ENCODE measurements at regions not wholly inside any gene's neighbourhood (a gene's known extent, or its start where the extent isn't known, plus 50 kb on each side); places are given as distances from the start of the nearest gene placed in this dataset.
"Not testable (repeated sequence)": the region's sequence is repeated elsewhere in the genome, so short reads cannot be mapped to it uniquely, and the experiment has no call there.

DNA sequence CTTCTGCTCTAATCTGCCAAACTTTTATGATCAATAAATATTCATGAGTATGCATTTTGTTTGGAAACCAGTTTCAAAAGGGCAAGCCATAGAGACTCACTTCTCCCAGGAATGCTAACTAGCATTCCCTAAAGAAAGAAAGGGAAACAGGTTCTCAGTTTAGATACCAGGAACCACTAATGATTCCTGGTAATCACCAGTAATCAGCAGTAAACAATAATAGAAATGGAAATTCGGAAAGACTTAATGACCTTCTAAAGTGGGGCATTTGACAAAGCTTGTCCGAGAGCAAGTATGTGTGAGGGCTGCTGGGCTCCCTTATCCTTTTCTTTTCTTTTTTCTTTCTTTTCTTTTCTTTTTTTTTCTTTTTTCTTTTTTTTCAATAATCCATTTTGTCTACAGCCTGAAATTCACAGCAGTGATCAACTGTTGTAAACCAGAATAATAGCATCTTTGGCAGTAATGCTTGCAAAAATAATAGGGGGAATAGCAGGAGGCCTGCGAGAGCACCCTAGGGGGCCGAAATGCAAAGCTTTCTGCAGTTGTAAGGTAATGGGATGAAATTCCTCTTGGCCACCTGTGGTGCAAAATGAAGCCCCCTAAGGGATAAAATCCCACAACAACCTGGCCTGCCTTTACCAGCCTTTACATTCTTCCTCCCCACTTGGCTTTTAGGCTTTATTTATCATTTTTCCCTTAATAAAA is 253.2 kb downstream of the ZPLD1 start:
- no peak for DNase-seq

DNA sequence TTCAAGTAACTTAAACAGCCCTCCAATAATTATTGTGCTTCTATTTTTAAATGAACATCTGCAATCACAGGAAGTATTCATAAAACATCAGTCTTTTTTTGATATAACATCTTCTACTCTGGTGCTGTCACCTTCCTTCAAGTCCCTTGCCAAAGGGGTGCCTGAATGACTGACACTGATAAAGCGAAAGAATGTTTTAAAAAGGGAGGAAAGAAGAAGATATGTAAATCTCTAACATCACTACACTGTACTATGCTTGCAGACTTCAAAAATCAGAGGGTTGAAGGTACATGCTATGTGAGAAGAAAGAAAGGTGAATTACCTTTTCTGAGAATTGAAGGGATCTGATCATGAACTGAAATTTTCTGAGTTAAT is 253.7 kb downstream of the ZPLD1 start:
- DNase-seq = no peak

DNA sequence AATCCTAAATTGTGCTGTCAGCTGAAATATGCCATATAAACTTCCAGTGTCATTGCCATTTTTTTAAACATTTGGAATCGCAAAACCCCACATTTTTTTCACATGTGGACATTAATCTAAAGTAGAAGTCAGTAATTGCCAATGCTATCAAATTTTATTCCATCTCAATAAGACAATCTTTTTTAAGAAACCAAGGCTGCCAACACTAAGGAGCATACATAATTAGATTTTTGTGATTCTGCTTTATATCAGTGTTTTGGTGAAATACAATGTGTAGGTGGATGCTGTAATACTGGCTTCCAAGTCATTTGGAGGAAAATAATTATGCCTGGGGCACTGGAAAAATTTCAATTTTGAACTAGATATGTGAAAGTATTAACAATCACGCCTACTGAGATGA is 256.7 kb downstream of the ZPLD1 start:
- no peak for DNase-seq

DNA sequence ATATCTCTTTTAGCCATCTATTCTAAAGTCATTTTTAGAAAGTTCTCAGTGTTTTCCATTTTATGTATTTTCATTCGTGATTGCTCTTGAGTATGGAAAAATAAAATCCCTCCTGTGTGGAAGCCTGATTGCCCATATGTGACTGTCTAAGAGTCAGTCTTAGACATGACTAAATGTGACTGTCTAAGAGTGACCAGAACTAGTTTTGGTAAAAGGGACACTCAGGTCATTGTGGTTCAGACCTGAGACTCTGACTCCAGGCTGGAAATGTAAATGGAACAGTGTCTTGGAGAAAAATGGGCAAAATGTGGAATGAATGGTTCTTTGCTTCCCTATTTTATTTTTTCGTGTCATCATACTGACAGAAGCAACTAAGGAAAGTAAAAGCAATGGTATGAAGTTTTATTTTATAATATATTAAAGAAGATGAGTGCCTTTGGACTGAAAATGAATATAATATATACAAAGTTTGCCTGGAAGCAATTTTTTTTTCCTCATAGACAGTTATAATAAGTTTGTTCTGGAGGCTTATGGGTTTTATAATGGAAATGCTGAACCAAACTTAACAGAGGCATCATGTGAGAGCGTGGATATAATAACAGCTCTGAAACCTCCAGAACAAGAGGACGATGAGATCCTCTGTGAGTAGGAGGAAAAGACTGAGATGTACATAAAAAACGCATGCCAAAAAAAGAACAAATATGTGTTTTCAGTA is 264.4 kb downstream of the ZPLD1 start:
- DNase-seq = no peak

DNA sequence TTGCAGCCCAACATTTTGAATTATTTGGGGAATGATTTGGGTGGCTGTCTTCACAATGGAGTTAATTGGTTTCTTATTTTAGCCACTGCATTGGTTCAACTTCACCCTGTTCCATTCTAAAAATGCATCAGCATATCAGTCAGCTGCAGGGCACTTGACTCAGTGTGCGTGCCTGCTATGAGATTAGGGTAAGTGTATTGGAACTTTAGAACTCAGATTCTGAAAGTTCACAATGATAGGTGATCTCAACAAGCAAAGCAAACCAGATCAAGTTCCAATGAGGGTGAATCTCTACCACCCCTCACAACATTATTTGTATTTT is 265.0 kb downstream of the ZPLD1 start:
- DNase-seq = no peak

DNA sequence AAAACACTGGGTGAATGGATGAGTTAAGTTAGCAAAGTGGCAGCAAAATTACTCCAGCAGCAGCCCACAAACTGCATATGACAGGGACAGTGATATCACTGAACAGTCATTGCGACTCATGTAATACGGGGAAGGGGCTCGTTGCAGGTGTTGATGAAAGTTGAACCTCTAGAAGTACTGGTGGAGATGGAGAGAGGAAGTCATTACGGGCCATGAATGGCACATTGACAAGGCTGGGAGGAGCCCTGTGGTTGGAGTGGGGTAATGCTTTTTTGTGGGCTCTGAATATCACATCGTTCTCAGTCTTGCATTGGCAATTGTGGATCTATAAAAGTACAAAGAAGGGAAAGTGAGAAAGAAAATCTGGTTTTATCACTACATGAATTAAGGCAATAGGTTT is 278.1 kb downstream of the ZPLD1 start:
- DNase-seq = no peak

DNA sequence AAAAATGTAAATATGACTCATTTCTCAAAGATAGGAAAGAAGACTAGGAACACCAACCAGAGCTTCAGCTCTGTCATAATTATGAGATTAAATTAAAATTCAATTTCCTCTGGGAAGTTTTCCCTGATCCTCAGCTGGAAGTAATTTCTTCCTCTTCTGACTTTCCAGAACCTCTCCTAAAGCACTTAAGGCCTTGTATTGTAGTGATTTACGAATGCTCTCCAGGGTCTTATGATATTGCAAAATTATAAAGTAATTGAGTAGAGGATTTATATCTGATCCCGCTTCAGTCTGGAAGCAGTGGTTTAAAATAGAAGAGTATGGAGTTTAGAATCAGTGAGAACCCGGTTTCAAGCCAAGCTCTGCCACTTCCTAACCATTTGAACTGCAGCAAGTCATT is 279.8 kb downstream of the ZPLD1 start:
- no peak for DNase-seq

DNA sequence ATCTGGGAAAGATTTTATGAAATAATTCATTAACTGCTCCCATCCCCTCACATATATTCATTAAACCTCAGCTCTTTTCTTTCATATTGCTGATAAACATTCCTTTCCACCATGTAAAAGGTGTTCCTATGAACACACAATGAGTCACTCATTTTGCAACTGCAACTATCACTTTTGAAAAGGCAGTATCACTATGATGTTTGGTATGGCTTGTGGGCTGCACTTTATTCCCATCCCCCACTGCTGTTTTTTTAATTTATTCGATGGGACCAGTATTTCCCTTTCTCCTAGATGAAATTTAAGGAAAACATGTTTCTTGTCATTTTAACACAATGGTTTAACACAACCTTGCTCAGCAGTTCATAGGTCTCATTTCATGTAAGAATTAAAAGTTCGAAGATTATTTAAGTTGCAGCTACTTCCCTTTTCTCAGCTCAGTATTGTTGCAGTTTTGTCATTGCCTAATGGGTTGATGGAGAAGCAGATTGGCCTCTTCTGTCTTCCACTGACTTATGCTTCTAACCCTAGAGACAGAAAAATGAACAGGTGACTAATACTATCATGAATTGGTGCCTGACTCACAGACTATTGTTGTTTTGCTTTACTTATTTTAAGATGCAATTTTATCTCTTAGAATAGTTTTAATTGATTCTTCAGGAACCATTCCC is 280.3 kb downstream of the ZPLD1 start:
- no peak for DNase-seq

DNA sequence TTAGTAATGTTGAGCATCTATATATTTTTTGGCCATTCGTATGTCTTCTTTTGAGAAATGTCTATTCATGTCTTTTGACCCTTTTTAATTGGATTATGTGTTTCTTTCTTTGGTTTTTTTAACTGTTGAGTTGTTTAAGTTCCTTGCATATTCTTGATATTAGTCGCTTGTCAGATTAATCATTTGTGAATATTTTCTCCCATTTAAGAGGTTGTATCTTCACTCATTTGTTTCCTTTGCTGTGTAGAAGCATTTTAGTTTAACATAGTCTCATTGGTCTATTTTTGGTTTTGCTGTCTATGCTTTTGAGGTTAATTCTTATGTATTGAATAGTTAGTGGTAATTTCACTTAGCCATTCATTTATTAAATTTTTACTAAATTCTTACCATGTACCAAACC is 283.8 kb downstream of the ZPLD1 start:
- no peak for DNase-seq

DNA sequence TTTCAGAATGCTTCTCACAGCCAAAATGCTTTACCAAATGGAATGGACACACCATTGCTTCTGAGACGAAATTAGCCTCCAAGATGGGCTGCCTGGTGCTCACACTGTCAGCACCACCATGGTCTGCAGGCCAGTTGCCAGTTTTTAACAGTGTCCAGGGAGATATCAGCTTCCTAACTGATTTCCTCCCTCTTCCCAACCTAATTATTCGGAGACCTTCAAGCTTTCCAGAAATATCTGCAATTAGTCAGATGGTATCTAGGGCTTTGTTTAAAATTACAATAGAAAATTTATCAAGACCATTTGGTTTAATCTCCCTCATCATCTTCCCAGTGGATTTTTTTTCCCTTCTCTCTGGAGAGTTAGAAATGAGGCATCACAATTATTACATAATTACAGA is 287.5 kb downstream of the ZPLD1 start:
- DNase-seq = no peak

DNA sequence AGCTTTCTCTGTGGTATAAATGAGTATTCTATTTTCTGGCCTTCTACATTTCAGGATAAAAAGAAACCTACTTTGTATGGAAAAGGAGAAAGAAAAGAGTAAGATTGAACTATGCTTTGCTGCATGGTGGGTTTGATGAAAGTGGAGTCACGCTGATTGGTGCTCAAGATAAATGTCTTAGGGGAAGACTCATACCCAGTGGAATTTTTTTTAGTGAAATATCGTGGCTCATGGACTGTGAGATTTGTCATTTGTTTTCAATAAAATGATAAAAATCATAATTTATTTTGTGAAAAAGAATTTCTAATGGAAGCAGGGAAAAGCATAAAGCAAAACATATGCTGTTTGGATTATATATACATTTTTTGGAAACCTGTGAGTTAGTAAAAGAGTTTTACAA is 292.5 kb downstream of the ZPLD1 start:
- DNase-seq = no peak

DNA sequence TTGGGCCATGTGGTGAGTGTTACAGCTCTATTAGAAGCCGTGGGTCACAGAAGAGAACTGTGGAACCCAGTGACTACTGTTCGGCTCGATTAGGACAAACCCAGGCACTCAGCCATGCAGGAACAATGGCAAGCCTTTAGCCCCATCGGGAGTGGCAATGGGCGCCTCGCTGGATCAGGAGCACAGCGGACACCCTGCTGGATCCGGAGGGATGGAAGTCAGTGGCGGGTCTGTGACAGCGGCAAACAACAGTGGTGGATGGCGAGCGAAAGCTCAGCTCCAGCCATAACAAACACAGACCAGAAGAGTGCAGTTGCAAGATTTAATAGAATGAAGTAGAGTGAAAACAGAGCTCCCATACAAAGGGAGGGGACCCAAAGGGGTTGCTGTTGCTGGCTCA is 297.8 kb downstream of the ZPLD1 start:
- DNase-seq = not testable (repeated sequence)

DNA sequence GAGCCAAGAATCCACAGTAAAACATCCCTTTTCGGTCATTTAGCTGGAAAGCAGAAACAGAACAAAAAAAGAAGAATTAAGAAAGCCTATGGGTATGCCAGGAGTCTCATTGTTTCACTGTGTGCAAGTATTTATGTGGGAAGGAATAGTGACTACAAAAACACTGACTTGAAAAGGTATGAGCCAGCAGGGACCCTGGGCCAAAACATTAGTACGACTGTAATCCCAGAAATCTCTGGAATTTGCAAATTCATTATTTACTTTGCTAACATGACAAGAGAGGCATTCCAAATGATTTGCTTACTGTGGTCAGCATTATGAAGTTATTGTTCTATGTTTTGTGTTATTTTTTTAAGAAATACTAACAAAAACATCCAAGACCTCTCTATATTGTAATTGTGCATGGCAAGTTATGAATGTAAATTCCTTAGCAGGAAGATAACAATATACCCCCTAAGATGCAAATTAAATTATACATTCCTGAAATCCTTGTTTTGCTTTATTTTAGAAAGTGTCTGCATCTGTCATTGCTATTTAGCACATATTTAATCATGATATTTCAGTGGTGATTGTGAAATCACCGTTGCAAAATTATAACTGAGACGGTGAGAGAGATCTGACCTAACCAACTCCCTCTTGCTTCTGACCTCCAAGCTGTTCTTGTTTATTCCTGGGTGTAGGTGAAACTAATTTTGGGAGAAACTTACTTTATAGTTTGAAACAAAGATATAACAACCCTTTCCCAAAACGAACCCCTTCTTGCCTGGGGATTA is 299.2 kb downstream of the ZPLD1 start:
- DNase-seq = no peak

DNA sequence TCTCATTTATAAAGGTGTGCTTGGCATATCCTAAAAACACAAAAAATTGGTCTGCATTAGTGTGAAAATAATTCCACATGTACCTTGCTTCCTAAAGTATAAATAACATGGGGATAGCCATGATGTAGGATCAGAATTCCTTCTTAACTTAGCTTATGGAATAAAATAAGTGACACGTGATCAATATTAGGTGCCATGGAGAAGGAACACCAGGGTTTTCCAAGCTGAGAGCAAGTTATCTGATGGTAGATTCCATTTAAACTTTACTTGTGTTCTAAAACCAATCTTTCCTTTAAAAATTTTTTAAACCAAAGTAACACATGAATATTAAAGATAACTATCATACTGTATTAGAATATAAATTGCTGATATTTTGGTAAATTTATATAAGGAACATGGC is 300.5 kb downstream of the ZPLD1 start:
- no peak for DNase-seq

DNA sequence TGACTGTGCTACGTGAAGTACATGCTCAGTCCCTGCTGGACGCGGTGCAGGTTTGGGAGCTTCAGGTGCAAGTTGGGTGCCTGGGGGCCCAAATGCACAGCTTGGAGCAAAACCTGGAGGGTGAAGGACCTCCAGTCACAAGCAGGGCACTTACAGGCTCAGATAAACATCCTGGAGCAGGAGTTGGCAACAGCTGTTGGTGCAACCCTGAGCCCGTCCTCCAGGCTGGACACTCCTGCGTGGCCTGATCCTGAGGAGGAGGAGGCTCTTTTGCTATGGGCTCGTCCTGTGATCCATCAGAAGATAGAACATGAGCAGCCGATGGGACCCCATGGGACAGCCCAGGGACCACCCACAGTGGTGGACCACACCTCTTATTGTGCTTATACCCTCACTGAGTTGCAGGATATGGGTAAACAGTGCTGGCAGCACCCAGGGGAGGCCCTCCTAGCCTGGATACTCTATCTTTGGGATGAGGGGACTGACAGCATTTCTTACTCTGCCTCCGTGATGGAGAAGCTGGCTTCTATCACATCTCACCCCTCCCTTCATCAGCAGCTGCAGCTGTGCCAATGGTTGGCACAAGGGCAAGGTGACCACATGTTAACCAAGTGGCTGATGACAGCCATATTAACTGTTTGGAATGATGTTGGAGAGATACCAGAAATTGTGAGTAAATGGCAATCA is 301.6 kb downstream of the ZPLD1 start:
- DNase-seq = no peak

DNA sequence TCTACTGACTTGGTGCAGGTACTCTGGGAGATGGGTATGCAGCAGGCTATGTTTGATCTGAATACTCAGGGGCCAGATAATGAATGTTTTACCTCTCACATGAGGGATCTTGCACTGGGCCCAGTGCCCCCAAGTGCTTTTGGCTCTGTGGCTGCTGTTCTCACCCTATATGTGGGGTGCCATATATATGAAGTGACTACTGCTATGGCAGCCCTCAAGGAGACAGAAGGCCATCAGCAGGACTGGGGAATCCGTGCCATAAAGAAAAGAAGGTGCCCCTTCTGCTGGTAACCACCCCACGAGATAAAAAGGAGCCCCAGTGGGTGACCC is 302.1 kb downstream of the ZPLD1 start:
- no peak for DNase-seq

DNA sequence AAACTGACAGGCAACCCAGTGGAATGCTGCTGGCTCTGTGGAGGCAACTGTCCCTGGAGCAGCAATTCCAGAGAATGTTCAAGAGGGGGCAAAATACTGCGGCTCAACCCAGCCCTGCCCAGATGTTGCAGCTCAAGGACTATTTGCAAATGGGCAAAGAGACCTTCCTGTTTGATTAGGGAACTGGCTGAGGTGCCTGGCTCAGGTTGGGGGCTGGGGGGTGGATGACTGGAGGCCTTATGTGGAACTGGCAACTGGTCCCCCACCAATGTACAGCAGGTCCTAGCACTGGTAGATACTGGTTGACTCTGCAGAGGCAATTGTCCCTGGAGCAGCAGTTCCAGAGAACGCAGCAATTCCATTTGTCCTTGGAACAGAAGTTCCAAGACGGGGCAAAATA is 302.5 kb downstream of the ZPLD1 start:
- DNase-seq = no peak

DNA sequence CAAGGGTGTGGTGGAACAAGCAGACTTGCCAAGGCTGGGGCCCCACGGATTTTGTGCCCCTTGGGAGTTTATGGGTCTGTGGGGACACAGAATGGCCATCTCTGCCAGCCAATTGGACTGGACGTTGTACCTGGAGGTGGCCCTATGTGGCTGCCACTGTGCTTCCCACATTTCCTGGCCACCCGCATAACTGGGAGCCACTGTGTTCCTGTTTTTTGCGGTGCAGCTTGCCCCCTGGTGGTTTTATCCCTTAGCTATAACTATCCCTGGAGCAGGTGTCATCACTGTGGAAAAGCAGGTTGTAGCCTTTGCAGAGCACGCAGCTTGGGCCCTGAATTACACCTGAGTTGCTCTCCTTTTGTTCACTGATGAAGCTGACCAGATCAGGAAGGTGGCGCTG is 306.3 kb downstream of the ZPLD1 start:
- no peak for DNase-seq

DNA sequence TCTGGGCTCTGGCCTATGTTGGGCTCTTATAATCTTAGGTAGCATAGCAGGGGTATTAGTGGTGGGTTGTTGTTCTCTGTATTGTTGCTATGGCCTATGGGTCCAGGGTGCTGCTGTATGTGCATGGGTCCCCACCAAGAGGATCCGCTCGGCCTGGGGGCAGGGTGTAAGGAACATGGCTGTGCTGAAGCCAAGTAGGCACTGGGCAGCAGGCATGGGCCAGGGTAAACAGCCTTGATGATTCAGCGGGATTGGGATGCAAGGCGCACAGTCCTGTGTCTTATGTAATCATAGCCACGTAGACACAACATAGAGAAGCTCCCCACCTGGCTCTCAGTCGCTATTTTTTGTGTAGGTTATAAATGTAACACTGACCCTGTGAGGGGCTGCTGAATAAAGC is 306.9 kb downstream of the ZPLD1 start:
- no peak for DNase-seq

DNA sequence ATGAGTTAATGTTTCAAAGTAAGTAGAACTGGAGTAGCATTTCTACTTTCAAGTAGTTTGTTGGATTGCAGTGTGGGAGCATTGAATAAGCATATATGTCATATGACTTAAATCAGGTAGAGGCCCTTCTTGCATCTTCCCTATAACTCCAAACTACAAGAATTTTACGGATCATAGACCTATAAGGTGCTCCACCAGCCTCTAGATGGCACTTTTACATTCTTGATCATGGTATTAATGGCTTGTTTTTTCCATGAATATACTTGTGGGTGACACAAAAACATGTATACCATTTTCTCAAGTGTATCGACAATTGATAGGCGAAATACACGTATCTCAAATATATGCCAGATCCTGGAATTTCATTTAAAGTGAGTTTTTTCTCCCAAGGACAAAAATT is 311.1 kb downstream of the ZPLD1 start:
- peak; percentile 41 for DNase-seq

DNA sequence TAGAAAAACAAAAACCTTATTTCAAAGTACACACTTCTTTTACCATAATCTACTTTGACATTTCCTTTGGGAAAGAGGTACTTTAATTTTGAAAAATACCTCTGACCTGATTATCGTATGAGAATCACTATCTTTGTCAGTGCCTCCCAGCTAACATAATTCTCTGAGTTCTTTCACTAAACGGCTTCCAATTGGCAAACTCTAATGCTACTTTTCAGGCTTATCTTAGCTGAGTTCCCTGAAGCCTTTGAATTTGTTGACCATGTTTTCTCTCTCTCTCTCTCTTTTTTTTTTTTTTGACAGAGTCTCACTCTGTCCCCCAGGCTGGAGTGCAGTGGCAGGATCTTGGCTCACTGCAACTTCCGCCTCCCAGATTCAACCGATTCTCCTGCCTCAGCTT is 312.8 kb downstream of the ZPLD1 start:
- DNase-seq = no peak

DNA sequence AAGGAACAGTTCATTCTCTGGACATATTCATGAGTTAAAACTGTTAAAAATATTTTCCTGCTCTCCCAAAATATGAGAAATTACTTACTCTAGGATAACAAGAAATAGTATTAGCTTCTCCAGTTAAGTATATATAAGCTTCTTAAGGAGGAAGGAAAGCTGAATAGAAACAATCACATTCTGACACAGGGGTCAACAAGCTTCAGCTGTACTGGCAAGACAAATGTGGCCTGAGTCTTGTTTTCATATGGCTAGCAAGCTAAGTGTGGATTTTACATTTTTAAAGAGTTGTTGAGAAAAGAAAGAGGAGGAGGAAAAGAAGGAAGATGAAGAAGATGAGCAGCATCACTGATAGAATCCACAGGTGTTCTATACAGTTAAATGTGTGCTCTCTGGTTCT is 313.8 kb downstream of the ZPLD1 start:
- peak; percentile 43 for DNase-seq

DNA sequence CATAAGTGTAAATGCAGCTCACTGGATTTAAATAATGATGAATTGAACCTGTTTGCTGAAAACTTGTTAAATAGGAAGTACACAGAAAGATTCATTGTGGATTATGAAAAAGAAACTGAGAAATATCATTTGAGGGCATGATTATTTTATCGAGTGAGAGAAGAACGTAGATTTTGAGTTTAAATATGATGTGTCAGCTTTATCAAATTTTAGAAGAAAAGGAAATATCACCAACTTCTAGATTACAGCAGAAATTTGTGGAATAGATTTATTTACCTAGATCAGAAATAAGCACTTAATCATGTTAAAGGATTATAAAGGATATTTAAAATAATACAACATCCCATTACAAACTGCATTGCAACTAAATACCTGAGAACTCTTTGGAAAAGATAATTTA is 315.5 kb downstream of the ZPLD1 start:
- no peak for DNase-seq

All from NCI-H82 (cell line).